Stomach (tissue), 8 donors: ENCODE measurements at regions not wholly inside any gene's neighbourhood (a gene's known extent, or its start where the extent isn't known, plus 50 kb on each side); places are given as distances from the start of the nearest gene placed in this dataset.

Source experiments
- DNase-seq, 2 donors: peaks; one replicate each; pipeline versions ENCODE4 v3.0.0 to v3.0.0-alpha.2; 2013 to 2019
- H3K27ac ChIP-seq, 5 donors: fragments of 200-600 bp in 4 of 5; sonication (generic) in 4 of 5; one replicate each; pipeline ENCODE4 v1.5.1; 2013 to 2019; ENCODE audit warnings: mild to moderate bottlenecking in 1 of 5, moderate library complexity in 1 of 5
- H3K27me3 ChIP-seq, 3 donors: fragments of 200-600 bp; sonication (generic); one replicate each; pipeline ENCODE4 v1.5.1; 2017 to 2019; ENCODE audit warnings: mixed run types in 1 of 3
- H3K36me3 ChIP-seq, 4 donors: fragments of 200-600 bp; sonication (generic); 1 replicate in 3 of 4; 2 replicates in 1 of 4; pipeline ENCODE4 v1.5.1; 2016 to 2019
- H3K4me1 ChIP-seq, 4 donors: fragments of 200-600 bp; sonication (generic); one replicate each; pipeline ENCODE4 v1.5.1; 2016 to 2019
- H3K4me3 ChIP-seq, 4 donors: fragments of 200-600 bp; sonication (generic) in 3 of 4; one replicate each; pipeline ENCODE4 v1.5.1; 2016 to 2019; ENCODE audit warnings: mild to moderate bottlenecking in 1 of 4
- H3K9me3 ChIP-seq, 4 donors: fragments of 200-600 bp; sonication (generic); one replicate each; pipeline ENCODE4 v1.5.1; 2016 to 2019
- EP300 ChIP-seq: sonication (generic); formaldehyde crosslinking; IDR thresholded peaks from one replicate; pipeline ENCODE4 v1.6.1; 2017; ENCODE audit warnings: antibody characterized with exemption
- POLR2A ChIP-seq, 4 donors: fragments of 450-650 bp; IDR thresholded peaks; one replicate each; pipeline ENCODE4 v1.6.1; 2016; ENCODE audit warnings: antibody characterized with exemption in 4 of 4, control low read depth in 2 of 4, mild to moderate bottlenecking in 1 of 4, moderate library complexity in 1 of 4
- POLR2AphosphoS5 ChIP-seq, 3 donors: sonication (generic); formaldehyde crosslinking; IDR thresholded peaks; one replicate each; pipeline ENCODE4 v1.6.1; 2016; ENCODE audit warnings: antibody characterized with exemption in 3 of 3
- WGBS, 5 donors: extraction: QIAGEN DNeasy Blood & Tissue Kit in 3 of 5; methylation state at CpG; one replicate each; pipeline versions ENCODE4 v1.1.5 to v1.1.7; 2013 to 2018; 5-methylcytosine and 5-hydroxymethylcytosine counted together
- intact Hi-C: fragments of 100-400 bp; cut with DNase I; formaldehyde crosslinking; loops from one replicate; pipeline ENCODE4 v1.15.1; 2023; ENCODE audit warnings: low total_unique reads
- TF ChIP-seq, protein P1 (sequence below), 7 experiments: fragments of 450-650 bp in 4 of 7; fragments of 200-600 bp in 3 of 7; sonication (generic) in 3 of 7; IDR thresholded peaks; one replicate each; pipeline ENCODE4 v1.5.1; 2016 to 2019; ENCODE audit warnings: antibody characterized with exemption in 7 of 7, control low read depth in 2 of 7, mild to moderate bottlenecking in 1 of 7
- donor health status: healthy with polysubstance abuse.
- donor health status: Bipolar disorder and iron deficiency.
- donor health status: healthy.

DNA sequence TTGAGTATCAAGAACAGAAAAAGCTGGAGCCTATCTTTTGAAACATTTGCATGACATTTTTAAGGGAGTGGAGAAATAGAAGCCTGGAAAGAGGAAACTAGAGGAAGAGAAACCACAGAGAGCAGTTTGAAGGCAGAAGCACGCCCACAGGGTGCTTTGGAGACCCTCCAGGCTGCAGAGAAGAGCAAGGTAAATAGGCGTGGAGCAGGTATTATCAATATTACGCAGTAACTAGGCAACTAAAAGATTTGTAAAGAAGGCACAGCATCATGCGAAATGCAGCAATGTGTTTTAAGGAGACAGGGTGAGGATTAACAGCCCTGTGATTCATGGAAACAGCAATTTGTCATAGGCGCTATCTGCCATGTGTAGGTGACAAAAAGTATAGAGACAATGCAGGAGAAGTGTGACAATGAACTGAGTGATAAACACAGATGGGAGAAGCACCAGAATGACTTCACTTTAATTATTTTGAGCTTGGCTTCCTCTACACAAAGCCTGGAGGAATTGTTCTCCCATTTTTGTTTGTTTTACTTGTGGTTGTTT, 281.2 kb downstream of the BRINP1 start:
- intact Hi-C loops, result no loop called here
- WGBS, 5 donors, result 41 to 58% (median 52%) methylated on average over 5 of the region's 5 CpGs
- TF ChIP-seq, protein P1, sequence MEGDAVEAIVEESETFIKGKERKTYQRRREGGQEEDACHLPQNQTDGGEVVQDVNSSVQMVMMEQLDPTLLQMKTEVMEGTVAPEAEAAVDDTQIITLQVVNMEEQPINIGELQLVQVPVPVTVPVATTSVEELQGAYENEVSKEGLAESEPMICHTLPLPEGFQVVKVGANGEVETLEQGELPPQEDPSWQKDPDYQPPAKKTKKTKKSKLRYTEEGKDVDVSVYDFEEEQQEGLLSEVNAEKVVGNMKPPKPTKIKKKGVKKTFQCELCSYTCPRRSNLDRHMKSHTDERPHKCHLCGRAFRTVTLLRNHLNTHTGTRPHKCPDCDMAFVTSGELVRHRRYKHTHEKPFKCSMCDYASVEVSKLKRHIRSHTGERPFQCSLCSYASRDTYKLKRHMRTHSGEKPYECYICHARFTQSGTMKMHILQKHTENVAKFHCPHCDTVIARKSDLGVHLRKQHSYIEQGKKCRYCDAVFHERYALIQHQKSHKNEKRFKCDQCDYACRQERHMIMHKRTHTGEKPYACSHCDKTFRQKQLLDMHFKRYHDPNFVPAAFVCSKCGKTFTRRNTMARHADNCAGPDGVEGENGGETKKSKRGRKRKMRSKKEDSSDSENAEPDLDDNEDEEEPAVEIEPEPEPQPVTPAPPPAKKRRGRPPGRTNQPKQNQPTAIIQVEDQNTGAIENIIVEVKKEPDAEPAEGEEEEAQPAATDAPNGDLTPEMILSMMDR (IDR thresholded peaks at IDR 0.05), result no peak
- TF ChIP-seq EP300, result no peak
- TF ChIP-seq POLR2A (IDR thresholded peaks at IDR 0.05), result no peak
- TF ChIP-seq POLR2AphosphoS5 (IDR thresholded peaks at IDR 0.05), result no peak
- no peaks in the 10 kb centered on the region for H3K27me3 ChIP-seq
- DNase-seq, result peak in 1 of 2 donors; percentile 27
- H3K36me3 ChIP-seq, result no peaks in the 10 kb centered on the region
- H3K27ac ChIP-seq, result no peak overlapping the region
- H3K4me3 ChIP-seq, result no peak overlapping the region
- H3K4me1 ChIP-seq, result no peaks in the 10 kb centered on the region
- H3K9me3 ChIP-seq, result no peaks in the 10 kb centered on the region

DNA sequence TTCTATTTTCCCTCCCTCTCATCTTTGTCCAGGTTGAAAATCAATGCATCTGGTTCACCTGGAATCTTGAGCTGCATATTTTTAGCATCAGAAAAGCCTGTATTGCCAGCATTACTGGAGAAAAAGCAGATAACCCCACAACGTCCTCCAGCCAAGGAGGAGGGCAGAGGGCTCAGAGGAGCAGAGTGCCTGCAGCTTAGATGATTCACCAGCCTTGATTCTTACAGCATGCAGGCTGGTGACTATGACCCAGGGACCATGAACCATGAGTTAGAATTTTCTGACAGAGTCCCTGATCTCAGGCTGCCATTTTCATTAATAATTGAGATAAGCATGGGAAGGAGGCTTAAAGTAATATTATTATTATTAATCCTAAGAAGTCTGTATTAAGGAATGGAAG, 278.2 kb downstream of the BRINP1 start:
- no peaks in the 10 kb centered on the region for H3K36me3 ChIP-seq
- H3K9me3 ChIP-seq, result no peaks in the 10 kb centered on the region
- no peak overlapping the region for H3K27ac ChIP-seq
- 6 to 17% (median 12%) methylated on average over 1 of the region's 1 CpG for WGBS, 5 donors
- no peak overlapping the region for H3K4me3 ChIP-seq
- H3K27me3 ChIP-seq, result no peaks in the 10 kb centered on the region
- no peak for DNase-seq
- intact Hi-C loops, result no loop called here
- no peak for TF ChIP-seq EP300
- TF ChIP-seq POLR2AphosphoS5 (IDR thresholded peaks at IDR 0.05), result no peak
- TF ChIP-seq POLR2A (IDR thresholded peaks at IDR 0.05), result no peak
- TF ChIP-seq, protein P1 (IDR thresholded peaks at IDR 0.05), result no peak
- H3K4me1 ChIP-seq, result no peaks in the 10 kb centered on the region

DNA sequence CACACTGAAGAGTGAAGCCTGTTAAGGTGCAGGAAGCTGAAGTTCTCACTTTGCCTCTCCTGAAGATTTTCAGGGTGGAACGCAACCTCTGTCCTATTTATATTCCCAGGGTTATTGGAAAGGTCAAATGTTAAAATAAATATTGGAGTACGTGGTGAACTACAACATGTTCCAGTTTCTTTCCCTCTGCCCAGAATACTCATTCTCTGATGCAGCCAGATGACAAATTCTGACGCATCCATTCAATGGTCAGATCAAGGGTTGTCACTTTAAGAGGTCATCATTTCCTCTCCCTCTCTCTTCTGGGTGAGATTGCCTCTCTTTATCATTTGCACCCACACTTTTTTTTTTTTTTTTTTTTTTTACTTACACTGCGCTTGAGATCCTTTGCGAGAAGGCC, 277.1 kb downstream of the BRINP1 start:
- DNase-seq, result no peak
- Histone ChIP-seq H3K27me3 (no peaks in the 10 kb centered on the region), H3K36me3 (no peaks in the 10 kb centered on the region), H3K27ac (no peak overlapping the region), H3K4me1 (no peaks in the 10 kb centered on the region), H3K4me3 (no peak overlapping the region), H3K9me3 (no peaks in the 10 kb centered on the region)
- TF ChIP-seq POLR2A (IDR thresholded peaks at IDR 0.05) (no peak), POLR2AphosphoS5 (IDR thresholded peaks at IDR 0.05) (no peak)
- intact Hi-C loops, result no loop called here
- WGBS, 5 donors, result 65 to 75% (median 71%) methylated on average over 5 of the region's 5 CpGs

DNA sequence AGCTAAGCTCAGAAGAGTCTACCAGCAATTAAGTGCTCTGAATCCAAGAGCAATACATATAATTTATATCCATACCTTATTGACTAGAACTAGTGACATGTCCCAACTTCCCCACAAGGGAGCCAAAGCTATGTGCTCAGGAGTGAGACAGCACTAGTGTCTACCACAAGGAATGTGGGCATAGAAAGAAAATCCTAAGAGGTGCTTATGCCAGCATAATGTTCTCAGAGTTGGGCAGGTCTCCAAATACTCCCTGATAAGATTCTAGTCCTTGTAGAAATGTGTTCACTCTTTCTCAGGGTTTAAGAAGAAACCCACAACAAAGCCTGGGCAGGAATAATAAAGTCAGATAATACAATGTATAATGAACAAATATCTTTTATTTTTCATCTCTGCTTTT, 275.1 kb downstream of the BRINP1 start:
- Histone ChIP-seq H3K4me3 (no peak overlapping the region), H3K27me3 (no peaks in the 10 kb centered on the region), H3K4me1 (no peaks in the 10 kb centered on the region), H3K36me3 (no peaks in the 10 kb centered on the region), H3K27ac (no peak overlapping the region), H3K9me3 (no peaks in the 10 kb centered on the region)
- intact Hi-C loops, result no loop called here
- no peak for DNase-seq
- TF ChIP-seq, protein P1 (IDR thresholded peaks at IDR 0.05), result no peak
- TF ChIP-seq EP300 (no peak), POLR2AphosphoS5 (IDR thresholded peaks at IDR 0.05) (no peak), POLR2A (IDR thresholded peaks at IDR 0.05) (no peak)

DNA sequence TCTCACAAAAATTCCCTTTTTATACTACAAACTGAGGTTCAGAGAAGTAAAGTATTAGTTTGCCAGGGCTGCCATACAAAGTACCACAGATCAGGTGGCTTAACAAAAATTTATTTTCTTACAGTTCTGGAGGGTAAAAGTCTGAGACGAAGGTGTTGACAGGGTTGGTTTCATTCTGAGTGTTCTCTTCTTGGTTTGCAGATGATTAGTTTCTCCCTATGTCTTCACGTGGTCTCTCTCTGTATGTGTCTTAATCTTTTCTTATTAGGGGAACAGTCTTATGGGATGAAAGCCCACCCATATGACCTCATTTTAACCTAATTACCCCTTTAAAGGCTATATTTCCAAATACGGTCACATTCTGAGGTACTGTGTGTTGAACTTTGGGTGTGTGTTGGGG, 274.2 kb downstream of the BRINP1 start:
- Histone ChIP-seq H3K36me3 (no peaks in the 10 kb centered on the region), H3K4me1 (no peaks in the 10 kb centered on the region), H3K27me3 (no peaks in the 10 kb centered on the region), H3K27ac (no peak overlapping the region), H3K9me3 (no peaks in the 10 kb centered on the region), H3K4me3 (no peak overlapping the region)
- intact Hi-C loops, result no loop called here
- DNase-seq, result no peak
- no peak for TF ChIP-seq POLR2AphosphoS5 (IDR thresholded peaks at IDR 0.05)
- no peak for TF ChIP-seq POLR2A (IDR thresholded peaks at IDR 0.05)
- TF ChIP-seq EP300, result no peak
- TF ChIP-seq, protein P1 (IDR thresholded peaks at IDR 0.05), result no peak
- 70 to 88% (median 82%) methylated on average over 3 of the region's 3 CpGs for WGBS, 5 donors
